Colonic mucosa (tissue), 4 donors: ENCODE measurements at regions not wholly inside any gene's neighbourhood (a gene's known extent, or its start where the extent isn't known, plus 50 kb on each side); places are given as distances from the start of the nearest gene placed in this dataset.

Experiments used
- DNase-seq: peaks from one replicate; pipeline ENCODE4 v3.0.0-alpha.2; 2020
- H3K27ac ChIP-seq: fragments of 200-600 bp; one replicate; pipeline ENCODE4 v1.8.0; 2021
- H3K27me3 ChIP-seq: fragments of 200-600 bp; one replicate; pipeline ENCODE4 v1.8.0; 2021
- H3K36me3 ChIP-seq: fragments of 200-600 bp; one replicate; pipeline ENCODE4 v1.8.0; 2021
- H3K4me1 ChIP-seq: fragments of 200-600 bp; one replicate; pipeline ENCODE4 v1.8.0; 2021; ENCODE audit warnings: mild to moderate bottlenecking
- H3K4me3 ChIP-seq: fragments of 200-600 bp; one replicate; pipeline ENCODE4 v1.8.0; 2021
- H3K9ac ChIP-seq, 2 donors: one replicate each; pipeline ENCODE4 v1.7.0; 2013; ENCODE audit warnings: control low read depth in 2 of 2, low read depth in 2 of 2, low read length in 2 of 2
- H3K9me3 ChIP-seq: fragments of 200-600 bp; one replicate; pipeline ENCODE4 v1.8.0; 2021
- CTCF ChIP-seq: fragments of 200-600 bp; IDR thresholded peaks from one replicate; pipeline ENCODE4 v1.8.0; 2022; ENCODE audit warnings: antibody characterized with exemption, mild to moderate bottlenecking
- intact Hi-C: fragments of 100-400 bp; cut with DNase I; formaldehyde crosslinking; loops from one replicate; pipeline ENCODE4 v1.14.1; 2022
- donor health status: healthy.
- donor health status: DM: no; HTN: no; CAD: no.
- donor health status: DM: no; HTN: no; CAD: no.

- no peak for TF ChIP-seq CTCF
These were observed 645.2 kb upstream of the IGFBP3 start for GRCh38 chr7:46566097-46566774.

GRCh38 chr7:46565253-46566096 lies 644.4 kb upstream of the IGFBP3 start:
- no peak for TF ChIP-seq CTCF
- Histone ChIP-seq H3K9me3 (no peaks in the 10 kb centered on the region), H3K9ac (no peak overlapping the region), H3K27me3 (no peaks in the 10 kb centered on the region), H3K4me1 (no peaks in the 10 kb centered on the region), H3K27ac (no peak overlapping the region), H3K4me3 (no peak overlapping the region), H3K36me3 (no peaks in the 10 kb centered on the region)
- no peak for DNase-seq
- intact Hi-C loops: no loop called here

More at GRCh38 chr7:46566097-46566774, 645.2 kb upstream of the IGFBP3 start:
- Histone ChIP-seq H3K9ac (no peak overlapping the region), H3K27me3 (no peaks in the 10 kb centered on the region), H3K36me3 (no peaks in the 10 kb centered on the region), H3K9me3 (no peaks in the 10 kb centered on the region), H3K27ac (no peak overlapping the region), H3K4me3 (no peak overlapping the region), H3K4me1 (no peaks in the 10 kb centered on the region)
- DNase-seq: no peak
- intact Hi-C loops: no loop called here

GRCh38 chr7:46559194-46559832 lies 638.2 kb upstream of the IGFBP3 start:
- intact Hi-C loops: no loop called here
- Histone ChIP-seq H3K27me3 (no peaks in the 10 kb centered on the region), H3K4me3 (no peak overlapping the region), H3K36me3 (no peaks in the 10 kb centered on the region), H3K9me3 (no peaks in the 10 kb centered on the region), H3K27ac (no peak overlapping the region), H3K4me1 (no peaks in the 10 kb centered on the region), H3K9ac (no peak overlapping the region)
- no peak for TF ChIP-seq CTCF
- no peak for DNase-seq

- no peak for TF ChIP-seq CTCF
- Histone ChIP-seq H3K4me3 (no peak overlapping the region), H3K4me1 (no peaks in the 10 kb centered on the region), H3K9ac (no peak overlapping the region), H3K27me3 (no peaks in the 10 kb centered on the region), H3K9me3 (no peaks in the 10 kb centered on the region), H3K36me3 (no peaks in the 10 kb centered on the region), H3K27ac (no peak overlapping the region)
- intact Hi-C loops: no loop called here
- DNase-seq: no peak
These were observed 637.6 kb upstream of the IGFBP3 start for GRCh38 chr7:46558482-46559193.

GRCh38 chr7:46557781-46558180 lies 636.7 kb upstream of the IGFBP3 start:
- no peak for DNase-seq
- Histone ChIP-seq H3K27me3 (no peaks in the 10 kb centered on the region), H3K36me3 (no peaks in the 10 kb centered on the region), H3K9ac (no peak overlapping the region), H3K9me3 (no peaks in the 10 kb centered on the region), H3K27ac (peak overlapping the region; percentile 63), H3K4me3 (no peak overlapping the region), H3K4me1 (no peaks in the 10 kb centered on the region)
- intact Hi-C loops: no loop called here
- no peak for TF ChIP-seq CTCF
